H1 (cell line): ENCODE measurements at regions not wholly inside any gene's neighbourhood (a gene's known extent, or its start where the extent isn't known, plus 50 kb on each side); places are given as distances from the start of the nearest gene placed in this dataset.

Source experiments
- CTCF ChIA-PET: fragments of 300-600 bp; sonication (Branson Sonifier 250); formaldehyde crosslinking; loops from one replicate; lab custom pipeline; 2021; ENCODE audit not compliant: partially characterized antibody; lab: Charles Lee
- POLR2A ChIA-PET: fragments of 300-600 bp; sonication (Branson Sonifier 250); formaldehyde crosslinking; loops from one replicate; lab custom pipeline; 2021; ENCODE audit warnings: inconsistent platforms; ENCODE audit not compliant: partially characterized antibody; lab: Charles Lee
- DNase-seq, 2 experiments: peaks; one replicate each; pipeline versions ENCODE4 v3.0.0 to v3.0.0-alpha.2; 2010 to 2022; ENCODE audit warnings: low spot score in 2 of 2, low read depth in 1 of 2, mixed read lengths in 1 of 2
- FAIRE-seq: peaks from 2 replicates; lab custom pipeline; 2011; peaks lifted over from hg19 to GRCh38; lab: Jason Lieb, UNC
- H2AFZ ChIP-seq: 2 replicates; pipeline ENCODE4 v1.8.1; 2012; ENCODE audit warnings: low read length, inconsistent platforms
- H2AK5ac ChIP-seq: 2 replicates; pipeline ENCODE4 v1.6.1; 2013; ENCODE audit warnings: low read depth, low read length
- H2BK120ac ChIP-seq: replicated peaks from 2 replicates; pipeline ENCODE3; 2013; ENCODE audit warnings: low read depth, low read length, inconsistent platforms
- H2BK12ac ChIP-seq: 2 replicates; pipeline ENCODE4 v1.6.1; 2013; ENCODE audit warnings: low read depth, low read length
- H2BK15ac ChIP-seq: 2 replicates; pipeline ENCODE4 v1.6.1; 2013; ENCODE audit warnings: low read length
- H2BK20ac ChIP-seq: 2 replicates; pipeline ENCODE4 v1.6.1; 2013; ENCODE audit warnings: low read length
- H2BK5ac ChIP-seq: 2 replicates; pipeline ENCODE4 v1.6.1; 2013; ENCODE audit warnings: low read depth, low read length
- H3K14ac ChIP-seq: 2 replicates; pipeline ENCODE4 v1.6.1; 2013; ENCODE audit warnings: inconsistent platforms; ENCODE audit not compliant: insufficient read length
- H3K18ac ChIP-seq: 2 replicates; pipeline ENCODE4 v1.6.1; 2013; ENCODE audit warnings: low read length; ENCODE audit errors: extremely low read depth
- H3K23ac ChIP-seq: 2 replicates; pipeline ENCODE4 v1.6.1; 2013; ENCODE audit warnings: inconsistent platforms; ENCODE audit not compliant: insufficient read length
- H3K23me2 ChIP-seq: 2 replicates; pipeline ENCODE4 v1.6.1; 2013; ENCODE audit warnings: low read depth, low read length
- H3K27ac ChIP-seq: 2 replicates; pipeline ENCODE4 v1.6.1; 2011; ENCODE audit warnings: low read depth, low read length, inconsistent platforms
- H3K27me3 ChIP-seq, 4 experiments: replicated peaks in 1 of 4; 1 replicate in 1 of 4; 2 replicates in 3 of 4; pipeline versions ENCODE4 v1.6.1 to v1.8.1; 2011 to 2013; ENCODE audit warnings: low read length in 3 of 4, mild to moderate bottlenecking in 3 of 4, inconsistent platforms in 2 of 4, mixed read lengths in 2 of 4, moderate library complexity in 1 of 4; ENCODE audit not compliant: control insufficient read depth in 3 of 4, insufficient read depth in 3 of 4; ENCODE audit errors: extremely low read depth in 1 of 4
- H3K36me3 ChIP-seq, 4 experiments: 2 replicates each; pipeline versions ENCODE4 v1.6.1 to v1.8.1; 2011 to 2013; ENCODE audit warnings: mild to moderate bottlenecking in 4 of 4, low read length in 3 of 4, moderate library complexity in 2 of 4, control low read depth in 1 of 4, inconsistent platforms in 1 of 4; ENCODE audit not compliant: insufficient read depth in 4 of 4, control insufficient read depth in 2 of 4
- H3K4ac ChIP-seq: replicated peaks from 2 replicates; pipeline ENCODE3; 2013; ENCODE audit warnings: low read length, low read depth, mixed read lengths, inconsistent platforms; ENCODE audit not compliant: insufficient read length
- H3K4me1 ChIP-seq, 4 experiments: replicated peaks in 1 of 4; 1 replicate in 1 of 4; 2 replicates in 3 of 4; pipeline versions ENCODE4 v1.6.1 to v1.8.1; 2011 to 2013; ENCODE audit warnings: low read length in 3 of 4, inconsistent platforms in 2 of 4, mixed read lengths in 1 of 4; ENCODE audit not compliant: insufficient read depth in 4 of 4, control insufficient read depth in 3 of 4
- H3K4me2 ChIP-seq, 2 experiments: 2 replicates each; pipeline versions ENCODE4 v1.6.1 to v1.8.1; 2011 to 2013; ENCODE audit warnings: low read depth in 2 of 2, low read length in 2 of 2, control low read depth in 1 of 2, inconsistent platforms in 1 of 2, mild to moderate bottlenecking in 1 of 2; ENCODE audit not compliant: insufficient read depth in 1 of 2
- H3K4me3 ChIP-seq, 4 experiments: fragments of 200-600, 300-600 bp in 1 of 4; sonication (generic), shearing (Covaris generic), sonication (Bioruptor Twin) in 1 of 4; 2 replicates each; pipeline versions ENCODE4 v1.5.1 to v1.8.1; 2011 to 2016; ENCODE audit warnings: low read length in 4 of 4, low read depth in 3 of 4, control low read depth in 2 of 4, inconsistent platforms in 2 of 4, mild to moderate bottlenecking in 2 of 4, mixed read lengths in 1 of 4, moderate library complexity in 1 of 4; ENCODE audit not compliant: insufficient read depth in 2 of 4; ENCODE audit errors: extremely low read depth in 1 of 4
- H3K56ac ChIP-seq: replicated peaks from 2 replicates; pipeline ENCODE3; 2013; ENCODE audit warnings: low read depth, mild to moderate bottlenecking, mixed read lengths, low read length, inconsistent platforms; ENCODE audit not compliant: insufficient read length
- H3K79me1 ChIP-seq: 2 replicates; pipeline ENCODE4 v1.6.1; 2013; ENCODE audit warnings: low read depth, low read length, control low read depth
- H3K79me2 ChIP-seq, 2 experiments: 2 replicates each; pipeline versions ENCODE4 v1.6.1 to v1.8.1; 2012 to 2013; ENCODE audit warnings: low read length in 2 of 2, mild to moderate bottlenecking in 2 of 2, inconsistent platforms in 1 of 2; ENCODE audit not compliant: insufficient read depth in 2 of 2, control insufficient read depth in 1 of 2
- H3K9ac ChIP-seq, 4 experiments: replicated peaks in 1 of 4; 1 replicate in 1 of 4; 2 replicates in 3 of 4; pipeline versions ENCODE4 v1.6.1 to v1.8.1; 2011 to 2013; ENCODE audit warnings: low read depth in 3 of 4, low read length in 3 of 4, control low read depth in 2 of 4, mild to moderate bottlenecking in 2 of 4, moderate library complexity in 2 of 4, inconsistent platforms in 1 of 4; ENCODE audit errors: extremely low read depth in 1 of 4
- H3K9me3 ChIP-seq, 2 experiments: 2 replicates each; pipeline versions ENCODE4 v1.6.1 to v1.8.1; 2012 to 2013; ENCODE audit warnings: mild to moderate bottlenecking in 2 of 2, moderate library complexity in 2 of 2, control low read depth in 1 of 2, inconsistent platforms in 1 of 2, low read depth in 1 of 2, low read length in 1 of 2, mixed read lengths in 1 of 2; ENCODE audit not compliant: insufficient read depth in 2 of 2
- H4K20me1 ChIP-seq, 2 experiments: replicated peaks in 1 of 2; 2 replicates each; pipeline versions ENCODE3 to v1.8.1; 2011 to 2013; ENCODE audit warnings: inconsistent platforms in 2 of 2, low read length in 2 of 2, mild to moderate bottlenecking in 1 of 2; ENCODE audit not compliant: insufficient read depth in 2 of 2, control insufficient read depth in 1 of 2
- H4K5ac ChIP-seq: 2 replicates; pipeline ENCODE4 v1.6.1; 2013; ENCODE audit warnings: low read length, low read depth, mixed read lengths, inconsistent platforms; ENCODE audit not compliant: insufficient read length
- H4K8ac ChIP-seq: 2 replicates; pipeline ENCODE4 v1.8.0; 2013; ENCODE audit warnings: mild to moderate bottlenecking, moderate library complexity, low read length, inconsistent platforms; ENCODE audit not compliant: insufficient read depth; ENCODE audit errors: extremely low read depth
- H4K91ac ChIP-seq: replicated peaks from 2 replicates; pipeline ENCODE3; 2013; ENCODE audit warnings: low read length, mixed read lengths, inconsistent platforms; ENCODE audit not compliant: insufficient read length
- CHD2 ChIP-seq: IDR thresholded peaks from 2 replicates; pipeline ENCODE4 v1.6.1; 2012; ENCODE audit warnings: low read length, improper control_type of control experiment
- CTCF ChIP-seq, 3 experiments: IDR thresholded peaks; 1 replicate in 2 of 3; 2 replicates in 1 of 3; pipeline versions ENCODE4 v1.5.1 to v1.6.1; 2011; ENCODE audit warnings: low read length in 3 of 3, mild to moderate bottlenecking in 3 of 3, inconsistent platforms in 2 of 3, low read depth in 1 of 3, moderate library complexity in 1 of 3; ENCODE audit not compliant: insufficient read depth in 1 of 3; ENCODE audit errors: control extremely low read depth in 1 of 3
- E2F6 ChIP-seq: IDR thresholded peaks from 2 replicates; pipeline ENCODE4 v1.6.1; 2012; ENCODE audit warnings: inconsistent platforms
- GTF2F1 ChIP-seq: IDR thresholded peaks from 2 replicates; pipeline ENCODE4 v1.6.1; 2012; ENCODE audit warnings: low read depth, low read length, improper control_type of control experiment, borderline replicate concordance
- HDAC2 ChIP-seq, 2 experiments: fragments of 300-600 bp in 1 of 2; sonication (generic) in 1 of 2; IDR thresholded peaks; 2 replicates each; pipeline ENCODE4 v1.6.1; 2011 to 2012; ENCODE audit warnings: low read depth in 2 of 2, low read length in 2 of 2, mild to moderate bottlenecking in 2 of 2, moderate library complexity in 2 of 2, borderline replicate concordance in 1 of 2, inconsistent platforms in 1 of 2
- NRF1 ChIP-seq: IDR thresholded peaks from 2 replicates; pipeline ENCODE4 v1.6.1; 2011; ENCODE audit warnings: mild to moderate bottlenecking, low read depth, low read length, improper control_type of control experiment
- PHF8 ChIP-seq: fragments of 200-600 bp; sonication (generic); conservative IDR thresholded peaks from 2 replicates; pipeline ENCODE4 v1.7.1; 2012; ENCODE audit warnings: low read depth, mild to moderate bottlenecking, inconsistent platforms, low read length, moderate library complexity
- RBBP5 ChIP-seq: IDR thresholded peaks from 2 replicates; pipeline ENCODE4 v1.7.1; 2012; ENCODE audit warnings: low read depth, mild to moderate bottlenecking, inconsistent platforms, low read length, moderate library complexity, borderline replicate concordance
- RFX5 ChIP-seq: IDR thresholded peaks from 2 replicates; pipeline ENCODE4 v1.6.1; 2011; ENCODE audit warnings: low read depth, low read length, improper control_type of control experiment, borderline replicate concordance
- SIN3A ChIP-seq, 2 experiments: IDR thresholded peaks in 1 of 2; conservative IDR thresholded peaks in 1 of 2; 2 replicates each; pipeline ENCODE4 v1.6.1; 2011 to 2012; ENCODE audit warnings: low read length in 2 of 2, improper control_type of control experiment in 1 of 2, low read depth in 1 of 2, mild to moderate bottlenecking in 1 of 2
- TBP ChIP-seq: IDR thresholded peaks from 2 replicates; pipeline ENCODE4 v1.6.1; 2011; ENCODE audit warnings: low read depth, low read length, improper control_type of control experiment
- WGBS, 2 experiments: shearing (Covaris generic) in 1 of 2; methylation state at CpG; one replicate each; pipeline versions ENCODE4 v1.1.6 to v1.1.7; 2013 to 2015; ENCODE audit warnings: low lambda C conversion rate in 2 of 2, mixed read lengths in 2 of 2, inconsistent platforms in 1 of 2, low coverage in 1 of 2, missing lambda C conversion rate in 1 of 2; ENCODE audit not compliant: insufficient replicate concordance in 2 of 2, insufficient coverage in 1 of 2, insufficient read length in 1 of 2; ENCODE audit errors: extremely low coverage in 1 of 2, missing lambda C conversion rate in 1 of 2; 5-methylcytosine and 5-hydroxymethylcytosine counted together

- Histone ChIP-seq H3K23ac (no peak overlapping the region), H3K4me3 (no peak overlapping the region), H3K27ac (no peak overlapping the region), H4K91ac (no peak overlapping the region), H3K9me3 (no peaks in the 10 kb centered on the region), H4K5ac (no peak overlapping the region), H3K9ac (no peak overlapping the region), H2BK20ac (no peak overlapping the region), H2AK5ac (no peak overlapping the region), H3K36me3 (no peaks in the 10 kb centered on the region), H2BK120ac (no peak overlapping the region), H3K4me2 (no peak overlapping the region), H3K4me1 (peaks cover 0 to 5% (median 2%) of the 10 kb centered on the region in 4 experiments; a peak in 2 of 7 replicates), H2BK5ac (no peak overlapping the region), H3K23me2 (no peaks in the 10 kb centered on the region), H4K20me1 (no peaks in the 10 kb centered on the region), H2BK12ac (no peak overlapping the region), H2BK15ac (no peak overlapping the region), H3K14ac (no peak overlapping the region), H2AFZ (no peak overlapping the region), H3K56ac (no peak overlapping the region), H3K4ac (no peak overlapping the region), H3K18ac (no peak overlapping the region), H3K79me1 (no peaks in the 10 kb centered on the region), H3K27me3 (no peaks in the 10 kb centered on the region), H4K8ac (no peak overlapping the region), H3K79me2 (no peaks in the 10 kb centered on the region)
- POLR2A ChIA-PET: no interaction called here
- WGBS, 2 experiments: 82% methylated on average over 2 of the region's 2 CpGs; no CpG with 5 or more reads in 1 of the 2 experiments
- no peak for DNase-seq
- CTCF ChIA-PET: no interaction called here
- no peak for FAIRE-seq
- no peak for TF ChIP-seq E2F6
- TF ChIP-seq TBP: no peak
- TF ChIP-seq CHD2: no peak
- TF ChIP-seq RFX5: no peak
- TF ChIP-seq HDAC2 (IDR thresholded peaks at IDR 0.05; ENCODE audit: borderline replicate concordance in 1 of 2, low read depth in 2 of 2, low read length in 2 of 2): no peak
- TF ChIP-seq CTCF (IDR thresholded peaks at IDR 0.05; ENCODE audit: control extremely low read depth in 1 of 3, insufficient read depth in 1 of 3, low read depth in 1 of 3, low read length in 3 of 3): no peak
- no peak for TF ChIP-seq NRF1
- TF ChIP-seq GTF2F1: no peak
- no peak for TF ChIP-seq PHF8
- TF ChIP-seq SIN3A (conservative IDR thresholded peaks at IDR 0.05 in 1 of 2, IDR thresholded peaks at IDR 0.05 in 1 of 2; ENCODE audit: low read depth in 1 of 2, low read length in 2 of 2): no peak
- no peak for TF ChIP-seq RBBP5
These were observed 329.0 kb downstream of the GBE1 start for GRCh38 chr3:81432456-81432855.
